HCT116 (cell line): ENCODE measurements at regions not wholly inside any gene's neighbourhood (a gene's known extent, or its start where the extent isn't known, plus 50 kb on each side); places are given as distances from the start of the nearest gene placed in this dataset.

Experiments used
- ATAC-seq: fragments of 200-7000 bp; cut with Tn5 transposase; 2 replicates; pipeline ENCODE4 v1.9.1; 2020; ENCODE audit warnings: mild to moderate bottlenecking, moderate library complexity
- BruUV-seq: library from RNA; stranded (reverse); fragments of 400-500 nt; replicated peaks from 2 replicates; lab custom pipeline; 2021; lab: Mats Ljungman, UMichigan
- CTCF ChIA-PET: fragments of 300-600 bp; sonication (Branson Sonifier 250); formaldehyde crosslinking; loops from one replicate; lab custom pipeline; 2021; ENCODE audit warnings: antibody characterized with exemption; lab: Charles Lee
- POLR2A ChIA-PET: fragments of 300-600, 350-600 bp; sonication (Branson Sonifier 250); formaldehyde crosslinking; loops from one replicate; lab custom pipeline; 2021; ENCODE audit warnings: antibody characterized with exemption; lab: Charles Lee
- RAD21 ChIA-PET, 2 experiments: fragments of 300-600 bp; sonication (Branson Sonifier 250); formaldehyde crosslinking; loops; one replicate each; lab custom pipeline; 2023; ENCODE audit warnings: low total read pairs in 2 of 2; ENCODE audit not compliant: uncharacterized antibody in 2 of 2, unreplicated experiment in 2 of 2, low non-redundant PET in 1 of 2; lab: Charles Lee
- DNase-seq: peaks from one replicate; pipeline ENCODE4 v3.0.0-alpha.2; 2010; ENCODE audit warnings: low read depth, low spot score
- H2AFZ ChIP-seq: fragments of 200-600 bp; shearing (Covaris generic), sonication (generic); 2 replicates; pipeline ENCODE4 v1.6.1; 2017; ENCODE audit warnings: low read depth, mixed run types, mixed read lengths, antibody characterized with exemption, low read length; ENCODE audit not compliant: poor library complexity, severe bottlenecking
- H3K27ac ChIP-seq: 2 replicates; pipeline ENCODE4 v1.5.1; 2012; ENCODE audit warnings: low read depth, low read length
- H3K27me3 ChIP-seq: fragments of 200-600 bp; sonication (generic); 2 replicates; pipeline ENCODE4 v1.6.1; 2016; ENCODE audit warnings: mixed run types, low read length, mixed read lengths; ENCODE audit not compliant: insufficient read depth
- H3K36me3 ChIP-seq, 2 experiments: fragments of 200-500 bp in 1 of 2; fragments of 200-600 bp in 1 of 2; sonication (Bioruptor generic) in 1 of 2; sonication (generic) in 1 of 2; 2 replicates each; pipeline versions ENCODE4 v1.5.1 to v1.6.1; 2014 to 2016; ENCODE audit warnings: low read length in 2 of 2, inconsistent platforms in 1 of 2, mixed read lengths in 1 of 2, mixed run types in 1 of 2; ENCODE audit not compliant: insufficient read depth in 2 of 2, control insufficient read depth in 1 of 2
- H3K4me1 ChIP-seq, 2 experiments: fragments of 200-600 bp in 1 of 2; sonication (generic) in 1 of 2; 2 replicates each; pipeline versions ENCODE4 v1.5.1 to v1.6.1; 2012 to 2017; ENCODE audit warnings: low read length in 2 of 2, inconsistent platforms in 1 of 2, mild to moderate bottlenecking in 1 of 2, mixed read lengths in 1 of 2, mixed run types in 1 of 2, moderate library complexity in 1 of 2; ENCODE audit not compliant: insufficient read depth in 2 of 2, control insufficient read depth in 1 of 2
- H3K4me2 ChIP-seq: fragments of 200-600 bp; sonication (generic); 2 replicates; pipeline ENCODE4 v1.6.1; 2017; ENCODE audit warnings: mixed run types, low read length, mixed read lengths
- H3K4me3 ChIP-seq, 2 experiments: fragments of 200-600 bp in 1 of 2; sonication (generic) in 1 of 2; replicated peaks in 1 of 2; 2 replicates each; pipeline ENCODE4 v1.5.1; 2011 to 2016; ENCODE audit warnings: low read length in 2 of 2, control low read depth in 1 of 2, low read depth in 1 of 2, mild to moderate bottlenecking in 1 of 2, mixed read lengths in 1 of 2, mixed run types in 1 of 2
- H3K79me2 ChIP-seq: fragments of 200-600 bp; sonication (generic); 2 replicates; pipeline ENCODE4 v1.6.1; 2017; ENCODE audit warnings: mild to moderate bottlenecking, mixed run types, low read length, moderate library complexity, mixed read lengths; ENCODE audit not compliant: insufficient read depth
- H3K9ac ChIP-seq: fragments of 200-600 bp; sonication (generic); 2 replicates; pipeline ENCODE4 v1.6.1; 2016; ENCODE audit warnings: low read length, mixed read lengths
- H3K9me2 ChIP-seq: fragments of 200-600 bp; sonication (generic), shearing (Covaris generic); 2 replicates; pipeline ENCODE4 v1.6.1; 2017; ENCODE audit warnings: mixed run types, mild to moderate bottlenecking, moderate library complexity; ENCODE audit not compliant: insufficient read depth
- H3K9me3 ChIP-seq, 2 experiments: fragments of 200-500 bp in 1 of 2; fragments of 200-600 bp in 1 of 2; sonication (Bioruptor generic) in 1 of 2; sonication (generic) in 1 of 2; 2 replicates each; pipeline ENCODE4 v1.6.1; 2014 to 2017; ENCODE audit warnings: low read length in 2 of 2, mixed read lengths in 2 of 2, inconsistent platforms in 1 of 2, low read depth in 1 of 2, mild to moderate bottlenecking in 1 of 2, mixed run types in 1 of 2, moderate library complexity in 1 of 2; ENCODE audit not compliant: control insufficient read depth in 1 of 2, insufficient read depth in 1 of 2
- H4K20me1 ChIP-seq: fragments of 200-600 bp; sonication (generic), shearing (Covaris generic); 2 replicates; pipeline ENCODE4 v1.6.1; 2017; ENCODE audit warnings: mixed run types, mild to moderate bottlenecking, moderate library complexity; ENCODE audit not compliant: insufficient read depth
- ATF3 ChIP-seq: IDR thresholded peaks from 2 replicates; pipeline ENCODE4 v1.6.1; 2012
- CBX3 ChIP-seq: IDR thresholded peaks from 2 replicates; pipeline ENCODE4 v1.6.1; 2012; ENCODE audit warnings: low read depth
- CEBPB ChIP-seq: IDR thresholded peaks from 2 replicates; pipeline ENCODE4 v1.6.1; 2012; ENCODE audit warnings: low read depth
- CTCF ChIP-seq, 3 experiments: fragments of 200-600 bp in 1 of 3; sonication (generic) in 1 of 3; IDR thresholded peaks in 2 of 3; conservative IDR thresholded peaks in 1 of 3; 2 replicates each; pipeline ENCODE4 v1.5.1; 2012 to 2017; ENCODE audit warnings: low read depth in 2 of 3, low read length in 2 of 3, antibody characterized with exemption in 1 of 3, borderline replicate concordance in 1 of 3, control low read depth in 1 of 3, mild to moderate bottlenecking in 1 of 3, mixed read lengths in 1 of 3, mixed run types in 1 of 3, moderate library complexity in 1 of 3; ENCODE audit not compliant: insufficient read depth in 1 of 3
- EGR1 ChIP-seq: IDR thresholded peaks from 2 replicates; pipeline ENCODE4 v1.6.1; 2012; ENCODE audit warnings: low read depth
- ELF1 ChIP-seq: IDR thresholded peaks from 2 replicates; pipeline ENCODE4 v1.6.1; 2012; ENCODE audit warnings: low read depth, borderline replicate concordance
- EZH2 ChIP-seq: fragments of 200-600 bp; sonication (generic); IDR thresholded peaks from 2 replicates; pipeline ENCODE4 v1.6.1; 2017; ENCODE audit warnings: antibody characterized with exemption, mixed run types
- EZH2phosphoT487 ChIP-seq: fragments of 200-600 bp; IDR thresholded peaks from 2 replicates; pipeline ENCODE4 v1.6.1; 2018; ENCODE audit warnings: antibody characterized with exemption, borderline replicate concordance
- JUND ChIP-seq: IDR thresholded peaks from 2 replicates; pipeline ENCODE4 v1.6.1; 2012
- MAX ChIP-seq: IDR thresholded peaks from 2 replicates; pipeline ENCODE4 v1.6.1; 2012
- POLR2A ChIP-seq: IDR thresholded peaks from 2 replicates; pipeline ENCODE4 v1.7.0; 2011; ENCODE audit warnings: borderline replicate concordance; ENCODE audit not compliant: insufficient read depth, insufficient read length; ENCODE audit errors: extremely low read depth
- POLR2AphosphoS5 ChIP-seq: IDR thresholded peaks from 2 replicates; pipeline ENCODE4 v1.6.1; 2011; ENCODE audit warnings: mild to moderate bottlenecking, low read depth, low read length, moderate library complexity
- RAD21 ChIP-seq: IDR thresholded peaks from 2 replicates; pipeline ENCODE4 v1.6.1; 2012; ENCODE audit warnings: low read depth, mild to moderate bottlenecking
- REST ChIP-seq: IDR thresholded peaks from 2 replicates; pipeline ENCODE4 v1.6.1; 2012; ENCODE audit warnings: low read depth
- SIN3A ChIP-seq: IDR thresholded peaks from 2 replicates; pipeline ENCODE4 v1.6.1; 2012; ENCODE audit warnings: low read depth
- TCF7L2 ChIP-seq: IDR thresholded peaks from 2 replicates; pipeline ENCODE4 v1.7.0; 2011; ENCODE audit warnings: borderline replicate concordance, inconsistent platforms; ENCODE audit not compliant: insufficient read depth, insufficient read length; ENCODE audit errors: extremely low read depth
- ZBTB33 ChIP-seq: IDR thresholded peaks from 2 replicates; pipeline ENCODE4 v1.6.1; 2011; ENCODE audit warnings: mild to moderate bottlenecking, low read length, moderate library complexity; ENCODE audit not compliant: insufficient replicate concordance; ENCODE audit errors: extremely low read depth
- ZFX ChIP-seq: fragments of 450-650 bp; IDR thresholded peaks from 2 replicates; pipeline ENCODE4 v1.6.1; 2017
- ZNF274 ChIP-seq: fragments of 200-500 bp; sonication (Bioruptor generic); IDR thresholded peaks from 2 replicates; pipeline ENCODE4 v1.6.1; 2014; ENCODE audit warnings: mild to moderate bottlenecking, low read depth, low read length, inconsistent platforms
- intact Hi-C: fragments of 100-400 bp; cut with micrococcal nuclease; formaldehyde crosslinking; loops from 2 replicates; pipeline ENCODE4 v1.10.0; 2022

GRCh38 chr17:5812590-5812989 lies 228.3 kb upstream of the NLRP1 start:
- intact Hi-C loops = no loop called here
- POLR2A ChIA-PET = no interaction called here

More at GRCh38 chr17:5812590-5812989, 228.3 kb upstream of the NLRP1 start:
- Histone ChIP-seq H3K27me3 (no peaks in the 10 kb centered on the region), H3K4me2 (no peak overlapping the region), H3K9me2 (no peaks in the 10 kb centered on the region), H2AFZ (no peak overlapping the region), H3K4me3 (no peak overlapping the region), H3K4me1 (no peaks in the 10 kb centered on the region), H3K9ac (no peak overlapping the region), H4K20me1 (no peaks in the 10 kb centered on the region), H3K79me2 (no peaks in the 10 kb centered on the region), H3K36me3 (no peaks in the 10 kb centered on the region), H3K9me3 (peaks cover 3 to 20% of the 10 kb centered on the region in 2 experiments; a peak in 2 of 4 replicates), H3K27ac (no peak overlapping the region)
- no peak for TF ChIP-seq ATF3
- no peak for TF ChIP-seq CBX3
- no peak for TF ChIP-seq ZBTB33
- no peak for TF ChIP-seq EZH2phosphoT487
- no peak for TF ChIP-seq ZFX
- TF ChIP-seq CEBPB = no peak
- TF ChIP-seq ELF1 = no peak
- no peak for TF ChIP-seq MAX
- TF ChIP-seq SIN3A = no peak
- no peak for TF ChIP-seq POLR2A
- TF ChIP-seq EGR1 = no peak
- TF ChIP-seq REST = no peak
- TF ChIP-seq TCF7L2 = no peak
- TF ChIP-seq CTCF (IDR thresholded peaks at IDR 0.05 in 2 of 3, conservative IDR thresholded peaks at IDR 0.05 in 1 of 3; ENCODE audit: borderline replicate concordance in 1 of 3, insufficient read depth in 1 of 3, low read depth in 2 of 3, low read length in 2 of 3) = no peak
- TF ChIP-seq JUND = no peak
- TF ChIP-seq EZH2 = no peak
- no peak for TF ChIP-seq POLR2AphosphoS5
- no peak for TF ChIP-seq RAD21
- no peak for TF ChIP-seq ZNF274
- no peak for ATAC-seq
- DNase-seq = no peak
- ChIA-PET CTCF (no interaction called here), RAD21 (no interaction called here)
- no TSS peak for BruUV-seq
